HL-60 (cell line): ENCODE measurements at regions not wholly inside any gene's neighbourhood (a gene's known extent, or its start where the extent isn't known, plus 50 kb on each side); places are given as distances from the start of the nearest gene placed in this dataset.

Experiments
- CTCF ChIP-seq: IDR thresholded peaks from one replicate; pipeline ENCODE4 v1.5.1; 2011; ENCODE audit warnings: low read length, control low read depth, inconsistent platforms; ENCODE audit not compliant: insufficient read depth
- GABPA ChIP-seq: IDR thresholded peaks from 2 replicates; pipeline ENCODE4 v1.6.1; 2012; ENCODE audit warnings: low read depth
- POLR2AphosphoS5 ChIP-seq: IDR thresholded peaks from 2 replicates; pipeline ENCODE4 v1.6.1; 2012; ENCODE audit warnings: low read depth

GRCh38 chr18:71125581-71125980, 836.7 kb downstream of the SOCS6 start:
- no peak for TF ChIP-seq POLR2AphosphoS5
- TF ChIP-seq CTCF, result no peak
- no peak for TF ChIP-seq GABPA
